ENCODE measurements at regions not wholly inside any gene's neighbourhood (a gene's known extent, or its start where the extent isn't known, plus 50 kb on each side); places are given as distances from the start of the nearest gene placed in this dataset.

DNA sequence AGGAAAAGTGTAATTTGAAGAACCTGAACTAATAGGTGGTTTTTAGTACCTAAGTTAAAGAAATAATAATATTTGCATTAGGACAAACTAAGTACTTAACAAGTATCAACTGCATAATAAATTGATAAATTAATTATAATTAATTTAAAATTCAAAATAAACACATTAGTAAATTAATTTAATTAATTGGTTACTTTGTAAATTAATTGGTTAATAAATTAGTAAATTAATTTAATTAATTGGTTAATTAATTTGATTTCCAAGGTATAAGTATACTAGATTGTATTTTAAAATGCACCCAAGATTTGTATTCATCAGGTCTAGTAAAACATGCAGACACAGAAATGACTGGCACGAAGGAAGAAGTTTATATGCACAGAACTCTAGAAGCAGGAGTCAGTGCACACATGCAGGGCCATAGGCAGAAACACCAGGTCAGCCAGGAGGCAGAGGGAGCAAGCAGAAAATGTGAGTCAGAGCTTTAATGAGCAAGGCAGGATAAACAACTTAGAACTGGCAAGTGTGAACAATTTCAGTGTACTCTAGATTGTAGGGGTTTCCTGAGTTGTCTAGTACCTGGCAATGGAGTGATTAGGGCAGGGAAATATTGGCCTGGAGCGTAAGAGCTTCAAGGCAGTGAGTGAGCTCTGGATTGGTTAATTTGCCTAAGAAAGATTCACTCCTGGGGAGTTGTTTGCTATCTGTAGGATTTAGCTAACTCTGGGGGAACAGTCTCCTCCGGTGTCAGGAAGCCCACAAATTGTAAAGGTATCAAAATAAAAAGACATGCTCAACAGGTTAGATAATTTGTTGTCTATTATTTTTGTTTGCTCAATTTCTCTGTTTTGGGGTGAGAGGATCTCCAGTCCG lies 665.7 kb downstream of the MRPL39 start:
- Histone ChIP-seq H3K9ac (ENCODE audit: low read depth, low read length) (no peak overlapping the region), H3K4me1 (ENCODE audit: insufficient read depth, low read length) (peaks cover 21% of the 10 kb centered on the region), H3K27me3 (ENCODE audit: insufficient read depth, low read length) (no peaks in the 10 kb centered on the region), H3K36me3 (ENCODE audit: insufficient read depth, low read length) (no peaks in the 10 kb centered on the region), H3K9me3 (ENCODE audit: insufficient read depth, low read depth, low read length) (no peaks in the 10 kb centered on the region), H3K27ac (ENCODE audit: low read depth, low read length) (peak overlapping the region; percentile 1; the same call in 1 of the 2 replicates), H3K4me3 (ENCODE audit: low read length) (no peak overlapping the region)
- WGBS, result 48% methylated on average over 4 of the region's 4 CpGs

DNA sequence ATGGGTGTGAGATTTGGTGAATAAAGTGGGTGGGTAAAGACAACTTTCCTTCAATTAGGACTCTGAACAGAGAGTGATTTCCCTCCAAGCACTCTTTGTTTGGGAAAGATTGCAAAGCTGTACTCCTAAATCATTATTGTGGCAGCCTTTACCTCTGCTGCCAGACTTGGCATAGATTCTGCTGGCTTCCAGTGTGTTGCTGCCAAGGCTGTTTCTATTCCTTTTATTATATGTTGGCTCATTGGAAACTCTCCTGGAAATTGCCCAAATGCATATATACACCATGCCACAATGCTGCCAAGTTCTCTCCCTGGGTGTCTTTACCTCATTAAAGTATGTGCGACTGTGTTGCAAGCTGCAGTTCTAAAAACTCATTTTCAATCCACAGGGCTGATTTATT lies 668.0 kb downstream of the MRPL39 start:
- Histone ChIP-seq H3K27ac (ENCODE audit: low read depth, low read length) (no peak overlapping the region), H3K9ac (ENCODE audit: low read depth, low read length) (no peak overlapping the region), H3K9me3 (ENCODE audit: insufficient read depth, low read depth, low read length) (no peaks in the 10 kb centered on the region), H3K4me3 (ENCODE audit: low read length) (no peak overlapping the region), H3K4me1 (ENCODE audit: insufficient read depth, low read length) (peaks cover 21% of the 10 kb centered on the region), H3K27me3 (ENCODE audit: insufficient read depth, low read length) (no peaks in the 10 kb centered on the region), H3K36me3 (ENCODE audit: insufficient read depth, low read length) (no peaks in the 10 kb centered on the region)
- 95% methylated on average over 1 of the region's 1 CpG for WGBS

DNA sequence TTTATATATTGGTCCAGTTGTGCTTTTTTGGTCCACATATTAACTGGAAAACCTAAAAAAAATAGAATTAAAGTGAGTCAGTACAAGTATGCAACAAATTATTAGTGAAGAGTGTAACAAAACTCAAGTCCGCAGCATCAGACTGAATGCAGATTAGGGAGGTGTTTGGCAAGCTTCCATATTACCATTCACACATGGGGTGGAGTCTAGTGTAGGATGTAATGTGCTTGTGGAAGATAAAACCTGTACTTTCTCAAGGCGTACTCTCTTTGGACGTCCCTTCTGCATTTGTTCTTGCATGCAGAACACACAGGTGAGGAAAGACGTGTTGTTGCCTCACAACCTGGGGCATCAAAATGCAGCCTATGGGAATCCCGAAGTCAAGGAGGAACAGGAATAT lies 668.7 kb downstream of the MRPL39 start:
- 93% methylated on average over 5 of the region's 5 CpGs for WGBS
- no peaks in the 10 kb centered on the region for H3K27me3 ChIP-seq (ENCODE audit: insufficient read depth, low read length)
- no peaks in the 10 kb centered on the region for H3K9me3 ChIP-seq (ENCODE audit: insufficient read depth, low read depth, low read length)
- no peak overlapping the region for H3K4me3 ChIP-seq (ENCODE audit: low read length)
- no peak overlapping the region for H3K27ac ChIP-seq (ENCODE audit: low read depth, low read length)
- H3K9ac ChIP-seq (ENCODE audit: low read depth, low read length), result no peak overlapping the region
- peaks cover 21% of the 10 kb centered on the region for H3K4me1 ChIP-seq (ENCODE audit: insufficient read depth, low read length)
- no peaks in the 10 kb centered on the region for H3K36me3 ChIP-seq (ENCODE audit: insufficient read depth, low read length)

DNA sequence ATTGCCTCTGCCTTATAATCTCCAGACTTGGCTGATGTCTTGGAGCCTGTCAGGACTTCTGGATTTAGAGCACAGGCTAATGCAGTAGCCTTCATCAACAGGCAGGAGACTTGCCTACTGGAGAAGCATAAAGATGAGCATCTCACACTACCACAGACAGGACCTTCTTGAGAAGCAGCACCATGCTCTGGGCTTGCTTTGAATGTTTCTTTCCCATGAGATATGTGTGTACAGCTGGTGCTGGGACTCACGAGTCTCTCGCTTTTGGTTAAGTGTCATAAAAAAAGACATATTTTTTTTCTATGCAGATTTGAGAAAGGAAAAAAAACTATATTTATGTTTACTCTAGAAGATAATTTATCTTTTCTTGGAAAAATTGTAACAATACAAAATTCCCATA lies 671.3 kb downstream of the MRPL39 start:
- Histone ChIP-seq H3K4me3 (ENCODE audit: low read length) (no peak overlapping the region), H3K36me3 (ENCODE audit: insufficient read depth, low read length) (no peaks in the 10 kb centered on the region)
- 93% methylated on average over 2 of the region's 2 CpGs for WGBS

GRCh38 chr21:24910591-24910990 lies 696.7 kb downstream of the MRPL39 start:
- Histone ChIP-seq H3K9ac (ENCODE audit: low read depth, low read length) (no peak overlapping the region), H3K27ac (ENCODE audit: low read depth, low read length) (no peak overlapping the region), H3K4me3 (ENCODE audit: low read length) (no peak overlapping the region), H3K27me3 (ENCODE audit: insufficient read depth, low read length) (no peaks in the 10 kb centered on the region), H3K9me3 (ENCODE audit: insufficient read depth, low read depth, low read length) (no peaks in the 10 kb centered on the region), H3K4me1 (ENCODE audit: insufficient read depth, low read length) (no peaks in the 10 kb centered on the region), H3K36me3 (ENCODE audit: insufficient read depth, low read length) (no peaks in the 10 kb centered on the region)
- WGBS, result 86% methylated on average over 1 of the region's 1 CpG

More for the DNA sequence above, 671.3 kb downstream of the MRPL39 start:
- Histone ChIP-seq H3K27ac (ENCODE audit: low read depth, low read length) (no peak overlapping the region), H3K4me1 (ENCODE audit: insufficient read depth, low read length) (peaks cover 3% of the 10 kb centered on the region; the same call in 1 of the 2 replicates), H3K27me3 (ENCODE audit: insufficient read depth, low read length) (no peaks in the 10 kb centered on the region), H3K9me3 (ENCODE audit: insufficient read depth, low read depth, low read length) (no peaks in the 10 kb centered on the region), H3K9ac (ENCODE audit: low read depth, low read length) (no peak overlapping the region)

GRCh38 chr21:24903994-24904635 lies 703.2 kb downstream of the MRPL39 start:
- no peaks in the 10 kb centered on the region for H3K36me3 ChIP-seq (ENCODE audit: insufficient read depth, low read length)
- no peak overlapping the region for H3K9ac ChIP-seq (ENCODE audit: low read depth, low read length)
- peaks cover 6% of the 10 kb centered on the region; the same call in 1 of the 2 replicates for H3K4me1 ChIP-seq (ENCODE audit: insufficient read depth, low read length)
- H3K27ac ChIP-seq (ENCODE audit: low read depth, low read length), result no peak overlapping the region
- no peaks in the 10 kb centered on the region for H3K27me3 ChIP-seq (ENCODE audit: insufficient read depth, low read length)
- no CpG with 5 or more reads among the region's 1 CpG for WGBS
- H3K9me3 ChIP-seq (ENCODE audit: insufficient read depth, low read depth, low read length), result no peaks in the 10 kb centered on the region
- H3K4me3 ChIP-seq (ENCODE audit: low read length), result no peak overlapping the region

- Histone ChIP-seq H3K36me3 (ENCODE audit: insufficient read depth, low read length) (no peaks in the 10 kb centered on the region), H3K9ac (ENCODE audit: low read depth, low read length) (no peak overlapping the region), H3K9me3 (ENCODE audit: insufficient read depth, low read depth, low read length) (no peaks in the 10 kb centered on the region), H3K4me1 (ENCODE audit: insufficient read depth, low read length) (peaks cover 6% of the 10 kb centered on the region; the same call in 1 of the 2 replicates), H3K27ac (ENCODE audit: low read depth, low read length) (no peak overlapping the region), H3K4me3 (ENCODE audit: low read length) (no peak overlapping the region), H3K27me3 (ENCODE audit: insufficient read depth, low read length) (no peaks in the 10 kb centered on the region)
- WGBS, result 91% methylated on average over 1 of the region's 2 CpGs
Measured at GRCh38 chr21:24899138-24899537, 708.1 kb downstream of the MRPL39 start.

GRCh38 chr21:24897883-24898282 lies 709.4 kb downstream of the MRPL39 start:
- H3K4me3 ChIP-seq (ENCODE audit: low read length), result no peak overlapping the region
- H3K27ac ChIP-seq (ENCODE audit: low read depth, low read length), result no peak overlapping the region
- H3K36me3 ChIP-seq (ENCODE audit: insufficient read depth, low read length), result no peaks in the 10 kb centered on the region
- 86% methylated on average over 1 of the region's 1 CpG for WGBS
- peaks cover 6% of the 10 kb centered on the region; the same call in 1 of the 2 replicates for H3K4me1 ChIP-seq (ENCODE audit: insufficient read depth, low read length)
- H3K9ac ChIP-seq (ENCODE audit: low read depth, low read length), result no peak overlapping the region
- H3K27me3 ChIP-seq (ENCODE audit: insufficient read depth, low read length), result no peaks in the 10 kb centered on the region
- no peaks in the 10 kb centered on the region for H3K9me3 ChIP-seq (ENCODE audit: insufficient read depth, low read depth, low read length)

DNA sequence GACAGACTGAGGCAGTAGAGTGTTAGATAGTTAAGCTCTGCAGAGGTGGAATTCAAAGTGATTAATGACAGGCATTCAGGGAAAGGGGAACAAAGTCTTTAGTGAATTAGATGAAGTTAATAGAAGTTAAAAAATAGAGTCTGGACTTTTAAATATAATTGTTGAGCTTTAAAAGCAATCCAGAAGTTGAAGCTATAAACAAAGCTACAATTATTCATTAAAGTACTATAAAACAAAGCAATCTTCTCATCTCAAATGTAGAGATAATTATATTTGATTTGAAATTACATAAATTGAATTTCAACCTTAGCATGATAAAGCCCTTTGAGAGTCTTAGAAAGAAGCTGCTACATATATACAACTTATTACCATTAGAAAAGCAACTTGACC lies 710.6 kb downstream of the MRPL39 start:
- no peaks in the 10 kb centered on the region for H3K27me3 ChIP-seq (ENCODE audit: insufficient read depth, low read length)
- H3K9ac ChIP-seq (ENCODE audit: low read depth, low read length), result no peak overlapping the region
- H3K27ac ChIP-seq (ENCODE audit: low read depth, low read length), result no peak overlapping the region
- no peaks in the 10 kb centered on the region for H3K36me3 ChIP-seq (ENCODE audit: insufficient read depth, low read length)
- H3K4me3 ChIP-seq (ENCODE audit: low read length), result no peak overlapping the region
- no peaks in the 10 kb centered on the region for H3K9me3 ChIP-seq (ENCODE audit: insufficient read depth, low read depth, low read length)
- no peaks in the 10 kb centered on the region; the same call in 1 of the 2 replicates for H3K4me1 ChIP-seq (ENCODE audit: insufficient read depth, low read length)

DNA sequence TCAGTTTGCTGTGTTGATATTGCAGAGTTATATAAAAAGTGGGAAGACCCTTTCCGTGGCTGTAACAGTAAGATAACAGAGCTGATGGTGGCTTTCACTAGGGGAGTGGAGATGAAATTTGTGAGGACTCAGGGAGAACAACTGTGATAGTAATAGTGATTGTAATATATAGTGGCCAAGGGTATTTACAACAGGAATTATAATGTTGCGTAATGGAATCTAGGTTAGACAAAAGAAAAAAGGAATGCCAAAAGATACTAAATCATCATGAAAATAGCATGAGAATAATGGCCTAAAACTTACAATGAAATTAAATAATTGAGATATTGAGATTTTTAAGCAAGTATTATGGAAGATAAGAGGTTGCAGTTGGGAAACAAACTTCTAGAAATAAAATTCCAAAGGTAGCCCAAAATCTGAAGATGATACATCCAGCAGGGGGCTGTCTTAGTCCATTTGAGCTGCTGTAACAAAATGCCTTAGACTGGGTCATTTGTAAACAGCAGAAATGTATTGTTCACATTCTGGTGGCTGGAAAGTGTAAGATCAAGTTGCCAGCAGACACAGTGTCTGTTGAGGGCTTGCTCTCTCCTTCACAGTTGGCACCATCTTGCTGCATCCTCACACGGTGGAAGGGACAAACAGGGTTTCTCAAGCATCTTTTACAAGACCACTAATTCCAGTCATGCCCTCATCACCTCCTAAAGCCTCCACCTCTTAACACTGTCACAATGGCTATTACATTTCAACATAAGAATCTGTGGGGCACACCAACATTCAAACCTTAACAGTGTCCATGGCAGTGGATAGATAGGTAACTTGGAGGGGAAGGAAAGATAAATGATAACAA lies 711.2 kb downstream of the MRPL39 start:
- H3K9me3 ChIP-seq (ENCODE audit: insufficient read depth, low read depth, low read length), result no peaks in the 10 kb centered on the region
- H3K27ac ChIP-seq (ENCODE audit: low read depth, low read length), result no peak overlapping the region
- no peak overlapping the region for H3K9ac ChIP-seq (ENCODE audit: low read depth, low read length)
- H3K4me3 ChIP-seq (ENCODE audit: low read length), result no peak overlapping the region
- no peaks in the 10 kb centered on the region for H3K27me3 ChIP-seq (ENCODE audit: insufficient read depth, low read length)
- H3K4me1 ChIP-seq (ENCODE audit: insufficient read depth, low read length), result no peaks in the 10 kb centered on the region; the same call in 1 of the 2 replicates
- 88% methylated on average over 3 of the region's 3 CpGs for WGBS
- no peaks in the 10 kb centered on the region for H3K36me3 ChIP-seq (ENCODE audit: insufficient read depth, low read length)

- Histone ChIP-seq H3K4me3 (ENCODE audit: low read length) (no peak overlapping the region), H3K36me3 (ENCODE audit: insufficient read depth, low read length) (no peaks in the 10 kb centered on the region), H3K27me3 (ENCODE audit: insufficient read depth, low read length) (no peaks in the 10 kb centered on the region), H3K4me1 (ENCODE audit: insufficient read depth, low read length) (no peaks in the 10 kb centered on the region; the same call in 1 of the 2 replicates), H3K9ac (ENCODE audit: low read depth, low read length) (no peak overlapping the region), H3K27ac (ENCODE audit: low read depth, low read length) (no peak overlapping the region), H3K9me3 (ENCODE audit: insufficient read depth, low read depth, low read length) (no peaks in the 10 kb centered on the region)
- no CpG with 5 or more reads among the region's 1 CpG for WGBS
Measured at GRCh38 chr21:24894324-24894723, 713.0 kb downstream of the MRPL39 start.

Measured in HUES64 (cell line).